GM13976 (cell line): ENCODE measurements at regions not wholly inside any gene's neighbourhood (a gene's known extent, or its start where the extent isn't known, plus 50 kb on each side); places are given as distances from the start of the nearest gene placed in this dataset.

Source experiments
- DNase-seq: peaks from one replicate; pipeline ENCODE4 v3.0.0; 2012; ENCODE audit warnings: low spot score
- CTCF ChIP-seq: IDR thresholded peaks from 2 replicates; pipeline ENCODE4 v1.5.1; 2012; ENCODE audit warnings: borderline replicate concordance, mild to moderate bottlenecking; ENCODE audit not compliant: insufficient read depth; ENCODE audit errors: extremely low read depth, missing control alignments, control extremely low read depth
- in situ Hi-C: fragments of 300-500 bp; cut with MboI; formaldehyde crosslinking; loops from one replicate; pipeline ENCODE4 v1.12.0; 2022; ENCODE audit warnings: low sequenced_read_pairs, mixed read lengths, inconsistent platforms; ENCODE audit not compliant: unreplicated experiment

- DNase-seq: no peak
- in situ Hi-C loops: no loop called here
- no peak for TF ChIP-seq CTCF
These were observed 880.2 kb upstream of the CELF4 start for GRCh38 chr18:38445804-38446145.

GRCh38 chr18:38444971-38445803 lies 879.6 kb upstream of the CELF4 start:
- DNase-seq: no peak
- in situ Hi-C loops: no loop called here
- no peak for TF ChIP-seq CTCF

GRCh38 chr18:38427736-38428135 lies 862.1 kb upstream of the CELF4 start:
- no peak for DNase-seq
- no peak for TF ChIP-seq CTCF
- in situ Hi-C loops: no loop called here

- DNase-seq: no peak
These were observed 861.6 kb upstream of the CELF4 start for GRCh38 chr18:38427234-38427633.

GRCh38 chr18:38421872-38422615 lies 856.4 kb upstream of the CELF4 start:
- TF ChIP-seq CTCF: no peak
- DNase-seq: no peak
- in situ Hi-C loops: no loop called here

More at GRCh38 chr18:38427234-38427633, 861.6 kb upstream of the CELF4 start:
- in situ Hi-C loops: no loop called here
- no peak for TF ChIP-seq CTCF

GRCh38 chr18:38421021-38421420 lies 855.4 kb upstream of the CELF4 start:
- no peak for TF ChIP-seq CTCF
- in situ Hi-C loops: no loop called here
- no peak for DNase-seq

GRCh38 chr18:38420611-38421010 lies 855.0 kb upstream of the CELF4 start:
- in situ Hi-C loops: no loop called here
- no peak for DNase-seq
- TF ChIP-seq CTCF: no peak
